SH-SY5Y (cell line): ENCODE measurements at regions not wholly inside any gene's neighbourhood (a gene's known extent, or its start where the extent isn't known, plus 50 kb on each side); places are given as distances from the start of the nearest gene placed in this dataset.

Experiments
- GATA2 ChIP-seq: IDR thresholded peaks from 2 replicates; pipeline ENCODE4 v1.6.1; 2011; ENCODE audit warnings: mild to moderate bottlenecking, low read depth, low read length
- GATA3 ChIP-seq: IDR thresholded peaks from 2 replicates; pipeline ENCODE4 v1.6.1; 2011; ENCODE audit warnings: low read depth, mild to moderate bottlenecking, low read length, moderate library complexity

GRCh38 chr4:15294202-15294601 lies 133.6 kb upstream of the C1QTNF7 start:
- TF ChIP-seq GATA2 (peak; percentile 77; the same call in 1 of the 2 replicates), GATA3 (no peak)
